Neural progenitor cell (in vitro differentiated cells): ENCODE measurements at regions not wholly inside any gene's neighbourhood (a gene's known extent, or its start where the extent isn't known, plus 50 kb on each side); places are given as distances from the start of the nearest gene placed in this dataset.
A peak's percentile ranks its signal among the peaks of the same experiment; 100 is the strongest.

Source experiments
- DNase-seq: peaks from one replicate; pipeline ENCODE4 v3.0.0-alpha.2; 2016; ENCODE audit warnings: low spot score
- H2AFZ ChIP-seq: fragments of 200-600 bp; sonication (generic); replicated peaks from 2 replicates; pipeline ENCODE4 v1.6.1; 2016; ENCODE audit warnings: antibody characterized with exemption
- H3F3A ChIP-seq: fragments of 200-600 bp; sonication (generic); 2 replicates; pipeline ENCODE4 v1.6.1; 2016; ENCODE audit warnings: antibody characterized with exemption, low read depth
- H3K27ac ChIP-seq: fragments of 200-600 bp; sonication (generic); 2 replicates; pipeline ENCODE4 v1.5.1; 2016; ENCODE audit warnings: mild to moderate bottlenecking
- H3K27me3 ChIP-seq: fragments of 200-600 bp; sonication (generic); 2 replicates; pipeline ENCODE4 v1.6.1; 2016; ENCODE audit warnings: mild to moderate bottlenecking, moderate library complexity
- H3K36me3 ChIP-seq: fragments of 200-600 bp; sonication (generic); 2 replicates; pipeline ENCODE4 v1.5.1; 2016
- H3K4me1 ChIP-seq: fragments of 200-600 bp; sonication (generic); 2 replicates; pipeline ENCODE4 v1.6.1; 2016; ENCODE audit warnings: mixed run types
- H3K4me2 ChIP-seq: fragments of 200-600 bp; sonication (generic); 2 replicates; pipeline ENCODE4 v1.6.1; 2016
- H3K4me3 ChIP-seq: fragments of 200-600 bp; sonication (generic); 2 replicates; pipeline ENCODE4 v1.5.1; 2016
- H3K79me2 ChIP-seq: fragments of 200-600 bp; sonication (generic); 2 replicates; pipeline ENCODE4 v1.6.1; 2016; ENCODE audit warnings: low read depth
- H3K9ac ChIP-seq: fragments of 200-600 bp; sonication (generic); 2 replicates; pipeline ENCODE4 v1.6.1; 2016
- H3K9me3 ChIP-seq: fragments of 200-600 bp; sonication (generic); 2 replicates; pipeline ENCODE4 v1.5.1; 2016; ENCODE audit warnings: low read depth
- H4K20me1 ChIP-seq: fragments of 200-600 bp; sonication (generic); 2 replicates; pipeline ENCODE4 v1.6.1; 2016; ENCODE audit warnings: low read depth
- H3K27ac Mint-ChIP-seq: 3 replicates; pipeline ENCODE4 v1.8.0; 2021; ENCODE audit warnings: mixed read lengths
- H3K27me3 Mint-ChIP-seq: 2 replicates; pipeline ENCODE4 v1.8.0; 2022; ENCODE audit warnings: low read depth, mild to moderate bottlenecking, inconsistent platforms, moderate library complexity, mixed read lengths; ENCODE audit not compliant: insufficient read depth
- H3K36me3 Mint-ChIP-seq: 3 replicates; pipeline ENCODE4 v1.8.0; 2021; ENCODE audit warnings: mixed read lengths
- H3K4me1 Mint-ChIP-seq: 3 replicates; pipeline ENCODE4 v1.8.0; 2021; ENCODE audit warnings: mixed read lengths
- H3K4me3 Mint-ChIP-seq: 3 replicates; pipeline ENCODE4 v1.8.0; 2021; ENCODE audit warnings: mild to moderate bottlenecking, moderate library complexity, mixed read lengths
- H3K9me3 Mint-ChIP-seq: 3 replicates; pipeline ENCODE4 v1.8.0; 2020; ENCODE audit warnings: mixed read lengths
- CTCF ChIP-seq: fragments of 200-600 bp; sonication (generic); IDR thresholded peaks from 2 replicates; pipeline ENCODE4 v1.5.1; 2017; ENCODE audit warnings: antibody characterized with exemption, mild to moderate bottlenecking
- EZH2 ChIP-seq: fragments of 200-600 bp; sonication (generic); IDR thresholded peaks from 2 replicates; pipeline ENCODE4 v1.6.1; 2017; ENCODE audit warnings: antibody characterized with exemption, mild to moderate bottlenecking, moderate library complexity
- EZH2phosphoT487 ChIP-seq: fragments of 200-600 bp; sonication (generic); IDR thresholded peaks from 2 replicates; pipeline ENCODE4 v1.6.1; 2017; ENCODE audit warnings: antibody characterized with exemption

- Histone ChIP-seq H3K79me2 (no peaks in the 10 kb centered on the region), H4K20me1 (no peaks in the 10 kb centered on the region), H3K27ac (no peak overlapping the region), H3K4me2 (no peak overlapping the region), H3K36me3 (no peaks in the 10 kb centered on the region), H3K9ac (no peak overlapping the region), H2AFZ (no peak overlapping the region), H3K4me3 (no peak overlapping the region), H3F3A (no peaks in the 10 kb centered on the region), H3K9me3 (no peaks in the 10 kb centered on the region), H3K4me1 (no peaks in the 10 kb centered on the region), H3K27me3 (no peaks in the 10 kb centered on the region)
- peaks cover under 1% of the 10 kb centered on the region for H3K9me3 Mint-ChIP-seq
- H3K27me3 Mint-ChIP-seq = peaks cover 7% of the 10 kb centered on the region
- no peak overlapping the region for H3K27ac Mint-ChIP-seq
- H3K36me3 Mint-ChIP-seq = no peaks in the 10 kb centered on the region
- no peak overlapping the region for H3K4me3 Mint-ChIP-seq
- DNase-seq = no peak
- peaks cover 28% of the 10 kb centered on the region for H3K4me1 Mint-ChIP-seq
- TF ChIP-seq EZH2phosphoT487 (no peak), CTCF (no peak), EZH2 (no peak)
Measured at GRCh38 chr2:238787501-238787900, 60.4 kb upstream of the TWIST2 start.

- Histone ChIP-seq H4K20me1 (no peaks in the 10 kb centered on the region), H3K9me3 (no peaks in the 10 kb centered on the region), H3K4me2 (no peak overlapping the region), H3K9ac (no peak overlapping the region), H3K27me3 (no peaks in the 10 kb centered on the region), H3K4me3 (no peak overlapping the region), H3F3A (no peaks in the 10 kb centered on the region), H3K79me2 (no peaks in the 10 kb centered on the region), H3K4me1 (no peaks in the 10 kb centered on the region), H2AFZ (no peak overlapping the region), H3K36me3 (no peaks in the 10 kb centered on the region), H3K27ac (no peak overlapping the region)
- peaks cover 7% of the 10 kb centered on the region for H3K27me3 Mint-ChIP-seq
- H3K4me1 Mint-ChIP-seq = peaks cover 25% of the 10 kb centered on the region
- no peaks in the 10 kb centered on the region for H3K36me3 Mint-ChIP-seq
- DNase-seq = no peak
- no peak overlapping the region for H3K4me3 Mint-ChIP-seq
- no peaks in the 10 kb centered on the region for H3K9me3 Mint-ChIP-seq
- no peak for TF ChIP-seq EZH2phosphoT487
- no peak for TF ChIP-seq EZH2
- no peak for TF ChIP-seq CTCF
- no peak overlapping the region for H3K27ac Mint-ChIP-seq
Measured at GRCh38 chr2:238789317-238789806, 58.5 kb upstream of the TWIST2 start.

- no peak overlapping the region for H3K4me2 ChIP-seq
- H3F3A ChIP-seq = no peaks in the 10 kb centered on the region
- no peak overlapping the region for H3K9ac ChIP-seq
- H2AFZ ChIP-seq = no peak overlapping the region
- H3K4me1 Mint-ChIP-seq = peaks cover 19% of the 10 kb centered on the region
- TF ChIP-seq EZH2phosphoT487 = no peak
- no peak for TF ChIP-seq EZH2
- TF ChIP-seq CTCF = no peak
- no peaks in the 10 kb centered on the region for H3K36me3 Mint-ChIP-seq
- H3K79me2 ChIP-seq = no peaks in the 10 kb centered on the region
- peaks cover 3% of the 10 kb centered on the region for H3K27me3 Mint-ChIP-seq
- no peaks in the 10 kb centered on the region for H3K36me3 ChIP-seq
- no peaks in the 10 kb centered on the region for H3K9me3 Mint-ChIP-seq
- no peaks in the 10 kb centered on the region for H3K27me3 ChIP-seq
- DNase-seq = no peak
- no peaks in the 10 kb centered on the region for H4K20me1 ChIP-seq
- H3K9me3 ChIP-seq = no peaks in the 10 kb centered on the region
- H3K27ac ChIP-seq = no peak overlapping the region
- H3K4me1 ChIP-seq = no peaks in the 10 kb centered on the region
- H3K4me3 ChIP-seq = no peak overlapping the region
- H3K4me3 Mint-ChIP-seq = peak overlapping the region; percentile 47
- H3K27ac Mint-ChIP-seq = peak overlapping the region; percentile 51
Measured at GRCh38 chr2:238790126-238790832, 57.6 kb upstream of the TWIST2 start.
